SH-SY5Y (cell line): ENCODE measurements at regions not wholly inside any gene's neighbourhood (a gene's known extent, or its start where the extent isn't known, plus 50 kb on each side); places are given as distances from the start of the nearest gene placed in this dataset.

Experiments used
- GATA2 ChIP-seq: IDR thresholded peaks from 2 replicates; pipeline ENCODE4 v1.6.1; 2011; ENCODE audit warnings: mild to moderate bottlenecking, low read depth, low read length
- GATA3 ChIP-seq: IDR thresholded peaks from 2 replicates; pipeline ENCODE4 v1.6.1; 2011; ENCODE audit warnings: low read depth, mild to moderate bottlenecking, low read length, moderate library complexity

DNA sequence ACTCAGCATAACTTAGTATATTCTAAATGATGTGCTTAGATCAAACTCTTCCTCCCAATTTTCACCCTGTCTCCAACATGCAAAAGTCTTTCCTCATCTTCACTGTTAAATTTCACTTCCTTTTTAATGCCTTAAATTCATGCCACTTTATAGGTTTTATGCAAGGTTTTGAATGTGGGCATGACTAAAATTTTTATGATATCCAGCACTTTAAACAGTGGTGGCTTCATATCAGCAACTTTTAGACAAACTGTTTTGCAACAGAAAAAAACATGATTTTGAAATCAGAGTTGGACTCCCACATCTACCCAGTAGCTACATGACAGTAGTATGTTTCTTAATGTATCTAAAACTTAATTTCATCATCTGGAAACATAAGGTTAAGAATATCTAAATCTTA is 84.7 kb upstream of the ZP4 start:
- TF ChIP-seq GATA3, result no peak
- TF ChIP-seq GATA2, result no peak
